ENCODE measurements at regions not wholly inside any gene's neighbourhood (a gene's known extent, or its start where the extent isn't known, plus 50 kb on each side); places are given as distances from the start of the nearest gene placed in this dataset.

GRCh38 chr2:7450188-7450832 is 533.1 kb downstream of the RNF144A start:
- Histone ChIP-seq H4K91ac (ENCODE audit: low read length) (no peak overlapping the region), H4K8ac (ENCODE audit: low read length) (no peak overlapping the region), H2BK5ac (ENCODE audit: low read depth, low read length, poor library complexity, severe bottlenecking) (no peak overlapping the region), H3K79me1 (replicated peaks; ENCODE audit: low read length, poor library complexity, severe bottlenecking) (no peaks in the 10 kb centered on the region), H3K9me3 (ENCODE audit: control insufficient read depth, low read length) (no peaks in the 10 kb centered on the region), H3K27ac (ENCODE audit: low read length, poor library complexity, severe bottlenecking) (no peak overlapping the region), H2AFZ (ENCODE audit: low read depth, low read length) (no peak overlapping the region), H3K4ac (ENCODE audit: low read depth in 1 of 2, low read length in 2 of 2) (no peak overlapping the region), H2AK5ac (ENCODE audit: low read length, severe bottlenecking) (no peak overlapping the region), H3K14ac (ENCODE audit: low read length in 2 of 2) (no peak overlapping the region), H3K4me2 (ENCODE audit: low read length, poor library complexity, severe bottlenecking) (no peak overlapping the region), H3K36me3 (ENCODE audit: control insufficient read depth in 1 of 2, insufficient read depth in 2 of 2, low read depth in 1 of 2, low read length in 2 of 2) (no peaks in the 10 kb centered on the region), H2BK120ac (ENCODE audit: low read depth, low read length) (no peak overlapping the region), H2BK15ac (ENCODE audit: low read depth, poor library complexity, severe bottlenecking) (no peak overlapping the region), H3K9ac (ENCODE audit: low read length) (no peak overlapping the region), H3K4me1 (ENCODE audit: control insufficient read depth, insufficient read depth, low read depth, low read length) (no peaks in the 10 kb centered on the region), H3K23ac (ENCODE audit: low read length in 2 of 2) (no peak overlapping the region), H3K27me3 (ENCODE audit: control insufficient read depth in 1 of 2, insufficient read depth in 1 of 2, low read length in 2 of 2) (no peaks in the 10 kb centered on the region), H3K4me3 (ENCODE audit: insufficient read depth in 1 of 2, low read depth in 1 of 2, low read length in 2 of 2) (no peak overlapping the region), H3K18ac (ENCODE audit: low read depth in 1 of 2, low read length in 2 of 2) (no peak overlapping the region), H2BK12ac (ENCODE audit: low read length in 2 of 2) (no peak overlapping the region)
- DNase-seq: no peak
- WGBS: 98% methylated on average over 5 of the region's 8 CpGs

GRCh38 chr2:7450833-7451190 is 533.6 kb downstream of the RNF144A start:
- Histone ChIP-seq H3K4me1 (ENCODE audit: control insufficient read depth, insufficient read depth, low read depth, low read length) (no peaks in the 10 kb centered on the region), H3K27me3 (ENCODE audit: control insufficient read depth in 1 of 2, insufficient read depth in 1 of 2, low read length in 2 of 2) (no peaks in the 10 kb centered on the region), H2AK5ac (ENCODE audit: low read length, severe bottlenecking) (no peak overlapping the region), H3K4ac (ENCODE audit: low read depth in 1 of 2, low read length in 2 of 2) (no peak overlapping the region), H3K18ac (ENCODE audit: low read depth in 1 of 2, low read length in 2 of 2) (no peak overlapping the region), H2BK5ac (ENCODE audit: low read depth, low read length, poor library complexity, severe bottlenecking) (no peak overlapping the region), H2BK15ac (ENCODE audit: low read depth, poor library complexity, severe bottlenecking) (no peak overlapping the region), H2BK120ac (ENCODE audit: low read depth, low read length) (no peak overlapping the region), H3K4me3 (ENCODE audit: insufficient read depth in 1 of 2, low read depth in 1 of 2, low read length in 2 of 2) (no peak overlapping the region), H4K91ac (ENCODE audit: low read length) (no peak overlapping the region), H4K8ac (ENCODE audit: low read length) (no peak overlapping the region), H2AFZ (ENCODE audit: low read depth, low read length) (no peak overlapping the region), H2BK12ac (ENCODE audit: low read length in 2 of 2) (no peak overlapping the region), H3K27ac (ENCODE audit: low read length, poor library complexity, severe bottlenecking) (no peak overlapping the region), H3K79me1 (replicated peaks; ENCODE audit: low read length, poor library complexity, severe bottlenecking) (no peaks in the 10 kb centered on the region), H3K14ac (ENCODE audit: low read length in 2 of 2) (no peak overlapping the region), H3K23ac (ENCODE audit: low read length in 2 of 2) (no peak overlapping the region), H3K9me3 (ENCODE audit: control insufficient read depth, low read length) (no peaks in the 10 kb centered on the region), H3K4me2 (ENCODE audit: low read length, poor library complexity, severe bottlenecking) (no peak overlapping the region), H3K9ac (ENCODE audit: low read length) (no peak overlapping the region), H3K36me3 (ENCODE audit: control insufficient read depth in 1 of 2, insufficient read depth in 2 of 2, low read depth in 1 of 2, low read length in 2 of 2) (no peaks in the 10 kb centered on the region)
- WGBS: 81% methylated on average over 4 of the region's 7 CpGs
- no peak for DNase-seq

DNA sequence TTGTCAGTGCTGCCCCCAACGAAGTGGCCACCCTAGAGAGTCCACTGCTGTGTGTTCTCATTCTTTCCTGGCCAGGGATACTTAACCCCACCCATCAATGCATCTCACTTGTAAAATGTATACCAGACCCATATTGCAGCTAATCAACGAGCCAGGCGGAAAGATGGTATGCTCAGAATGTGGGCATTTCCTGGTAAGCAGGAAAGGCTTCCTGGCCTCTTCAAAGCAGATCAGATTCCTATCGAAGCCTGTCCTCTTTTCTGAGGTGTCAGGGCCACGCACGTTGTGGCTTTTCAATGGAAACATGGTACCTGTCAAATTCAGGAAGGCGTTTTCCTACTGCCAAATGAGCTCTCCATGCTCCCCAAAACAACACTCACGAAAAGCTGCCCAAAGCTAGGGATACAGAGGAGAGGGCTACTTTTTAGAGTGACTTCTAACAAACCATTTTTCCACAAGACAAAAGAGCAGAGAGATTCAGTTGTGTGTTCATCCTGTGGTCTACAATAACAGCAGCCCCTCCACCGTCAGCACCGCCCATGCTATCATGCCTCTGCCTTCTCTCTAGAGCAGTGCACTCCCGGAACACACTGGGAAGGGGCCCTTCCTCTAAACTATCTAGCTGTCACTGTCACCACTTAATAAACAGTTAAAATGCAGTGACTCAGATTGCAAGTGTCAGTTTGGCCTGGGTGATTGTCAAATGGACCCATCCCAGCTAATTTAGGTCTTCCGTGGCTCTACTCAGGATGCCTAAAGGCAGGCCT is 535.1 kb downstream of the RNF144A start:
- Histone ChIP-seq H4K8ac (ENCODE audit: low read length) (no peak overlapping the region), H3K79me1 (replicated peaks; ENCODE audit: low read length, poor library complexity, severe bottlenecking) (no peaks in the 10 kb centered on the region), H3K4ac (ENCODE audit: low read depth in 1 of 2, low read length in 2 of 2) (no peak overlapping the region), H3K27me3 (ENCODE audit: control insufficient read depth in 1 of 2, insufficient read depth in 1 of 2, low read length in 2 of 2) (peaks cover 0 to 5% of the 10 kb centered on the region in 2 experiments), H3K23ac (ENCODE audit: low read length in 2 of 2) (no peak overlapping the region), H2AK5ac (ENCODE audit: low read length, severe bottlenecking) (no peak overlapping the region), H2BK5ac (ENCODE audit: low read depth, low read length, poor library complexity, severe bottlenecking) (no peak overlapping the region), H3K18ac (ENCODE audit: low read depth in 1 of 2, low read length in 2 of 2) (no peak overlapping the region), H3K36me3 (ENCODE audit: control insufficient read depth in 1 of 2, insufficient read depth in 2 of 2, low read depth in 1 of 2, low read length in 2 of 2) (no peaks in the 10 kb centered on the region), H2BK15ac (ENCODE audit: low read depth, poor library complexity, severe bottlenecking) (no peak overlapping the region), H2BK120ac (ENCODE audit: low read depth, low read length) (no peak overlapping the region), H3K9ac (ENCODE audit: low read length) (no peak overlapping the region), H3K4me3 (ENCODE audit: insufficient read depth in 1 of 2, low read depth in 1 of 2, low read length in 2 of 2) (no peak overlapping the region), H2AFZ (ENCODE audit: low read depth, low read length) (no peak overlapping the region), H2BK12ac (ENCODE audit: low read length in 2 of 2) (no peak overlapping the region), H3K27ac (ENCODE audit: low read length, poor library complexity, severe bottlenecking) (no peak overlapping the region), H3K4me1 (ENCODE audit: control insufficient read depth, insufficient read depth, low read depth, low read length) (no peaks in the 10 kb centered on the region), H4K91ac (ENCODE audit: low read length) (no peak overlapping the region), H3K4me2 (ENCODE audit: low read length, poor library complexity, severe bottlenecking) (no peak overlapping the region), H3K9me3 (ENCODE audit: control insufficient read depth, low read length) (no peaks in the 10 kb centered on the region), H3K14ac (ENCODE audit: low read length in 2 of 2) (no peak overlapping the region)
- WGBS: 52% methylated on average over 12 of the region's 12 CpGs
- no peak for DNase-seq

GRCh38 chr2:7454592-7454991 is 537.4 kb downstream of the RNF144A start:
- H4K8ac ChIP-seq (ENCODE audit: low read length): no peak overlapping the region
- no peak overlapping the region for H3K4me2 ChIP-seq (ENCODE audit: low read length, poor library complexity, severe bottlenecking)
- H2BK5ac ChIP-seq (ENCODE audit: low read depth, low read length, poor library complexity, severe bottlenecking): no peak overlapping the region
- DNase-seq: no peak
- H3K27me3 ChIP-seq (ENCODE audit: control insufficient read depth in 1 of 2, insufficient read depth in 1 of 2, low read length in 2 of 2): peaks cover 0 to 5% of the 10 kb centered on the region in 2 experiments
- H2AK5ac ChIP-seq (ENCODE audit: low read length, severe bottlenecking): no peak overlapping the region
- H2AFZ ChIP-seq (ENCODE audit: low read depth, low read length): no peak overlapping the region
- H3K79me1 ChIP-seq (replicated peaks; ENCODE audit: low read length, poor library complexity, severe bottlenecking): no peaks in the 10 kb centered on the region
- no peaks in the 10 kb centered on the region for H3K4me1 ChIP-seq (ENCODE audit: control insufficient read depth, insufficient read depth, low read depth, low read length)
- H2BK15ac ChIP-seq (ENCODE audit: low read depth, poor library complexity, severe bottlenecking): no peak overlapping the region
- H3K36me3 ChIP-seq (ENCODE audit: control insufficient read depth in 1 of 2, insufficient read depth in 2 of 2, low read depth in 1 of 2, low read length in 2 of 2): no peaks in the 10 kb centered on the region
- H2BK120ac ChIP-seq (ENCODE audit: low read depth, low read length): no peak overlapping the region
- no peak overlapping the region for H3K9ac ChIP-seq (ENCODE audit: low read length)
- 90% methylated on average over 3 of the region's 4 CpGs for WGBS
- no peak overlapping the region for H3K23ac ChIP-seq (ENCODE audit: low read length in 2 of 2)
- H3K27ac ChIP-seq (ENCODE audit: low read length, poor library complexity, severe bottlenecking): no peak overlapping the region
- no peak overlapping the region for H3K14ac ChIP-seq (ENCODE audit: low read length in 2 of 2)
- no peak overlapping the region for H4K91ac ChIP-seq (ENCODE audit: low read length)
- no peak overlapping the region for H2BK12ac ChIP-seq (ENCODE audit: low read length in 2 of 2)
- no peak overlapping the region for H3K18ac ChIP-seq (ENCODE audit: low read depth in 1 of 2, low read length in 2 of 2)
- H3K4me3 ChIP-seq (ENCODE audit: insufficient read depth in 1 of 2, low read depth in 1 of 2, low read length in 2 of 2): no peak overlapping the region
- no peaks in the 10 kb centered on the region for H3K9me3 ChIP-seq (ENCODE audit: control insufficient read depth, low read length)
- no peak overlapping the region for H3K4ac ChIP-seq (ENCODE audit: low read depth in 1 of 2, low read length in 2 of 2)

Data from mesenchymal stem cell (in vitro differentiated cells and primary cell).